ENCODE measurements at regions not wholly inside any gene's neighbourhood (a gene's known extent, or its start where the extent isn't known, plus 50 kb on each side); places are given as distances from the start of the nearest gene placed in this dataset.

GRCh38 chr3:124625074-124625473, 105.2 kb upstream of the UMPS start:
- no peaks in the 10 kb centered on the region for H3K9me3 ChIP-seq (ENCODE audit: severe bottlenecking)
- no peak for DNase-seq
- H3K4me3 ChIP-seq (ENCODE audit: low read depth, low read length), result no peak overlapping the region
- no peak overlapping the region for H3K27ac ChIP-seq
- no peaks in the 10 kb centered on the region for H3K27me3 ChIP-seq (ENCODE audit: insufficient read depth, low read depth, severe bottlenecking)
- H3K36me3 ChIP-seq, result no peaks in the 10 kb centered on the region
- no peak for TF ChIP-seq CTCF (IDR thresholded peaks at IDR 0.05; ENCODE audit: low read depth, low read length)

GRCh38 chr3:124627501-124627908, 102.7 kb upstream of the UMPS start:
- no peak for DNase-seq
- Histone ChIP-seq H3K36me3 (no peaks in the 10 kb centered on the region), H3K27ac (no peak overlapping the region), H3K4me3 (ENCODE audit: low read depth, low read length) (no peak overlapping the region), H3K27me3 (ENCODE audit: insufficient read depth, low read depth, severe bottlenecking) (no peaks in the 10 kb centered on the region), H3K9me3 (ENCODE audit: severe bottlenecking) (no peaks in the 10 kb centered on the region)
- TF ChIP-seq CTCF (IDR thresholded peaks at IDR 0.05; ENCODE audit: low read depth, low read length), result no peak

DNA sequence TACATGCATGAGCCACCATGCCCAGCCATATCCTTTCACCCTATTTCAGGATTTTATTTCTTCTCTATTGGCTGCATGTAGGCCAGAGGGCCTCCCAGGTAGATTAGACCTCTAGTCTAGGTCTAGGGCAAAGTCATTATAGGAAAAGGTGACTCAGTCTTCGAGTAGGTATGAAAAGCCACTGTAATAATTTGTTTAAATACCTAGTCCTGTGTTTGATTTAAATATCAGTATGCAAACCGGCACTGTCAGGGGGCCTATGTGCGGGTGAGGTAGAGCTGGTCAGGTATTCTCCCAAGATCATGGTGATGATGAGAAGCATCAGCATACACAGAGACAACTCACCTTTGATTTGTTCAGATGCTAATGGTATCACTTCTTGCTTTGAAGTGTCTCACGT, 101.4 kb upstream of the UMPS start:
- Histone ChIP-seq H3K36me3 (peaks cover 3% of the 10 kb centered on the region; the same call in 1 of the 2 replicates), H3K27me3 (ENCODE audit: insufficient read depth, low read depth, severe bottlenecking) (no peaks in the 10 kb centered on the region), H3K27ac (no peak overlapping the region), H3K4me3 (ENCODE audit: low read depth, low read length) (no peak overlapping the region), H3K9me3 (ENCODE audit: severe bottlenecking) (no peaks in the 10 kb centered on the region)
- no peak for DNase-seq
- TF ChIP-seq CTCF (IDR thresholded peaks at IDR 0.05; ENCODE audit: low read depth, low read length), result no peak

DNA sequence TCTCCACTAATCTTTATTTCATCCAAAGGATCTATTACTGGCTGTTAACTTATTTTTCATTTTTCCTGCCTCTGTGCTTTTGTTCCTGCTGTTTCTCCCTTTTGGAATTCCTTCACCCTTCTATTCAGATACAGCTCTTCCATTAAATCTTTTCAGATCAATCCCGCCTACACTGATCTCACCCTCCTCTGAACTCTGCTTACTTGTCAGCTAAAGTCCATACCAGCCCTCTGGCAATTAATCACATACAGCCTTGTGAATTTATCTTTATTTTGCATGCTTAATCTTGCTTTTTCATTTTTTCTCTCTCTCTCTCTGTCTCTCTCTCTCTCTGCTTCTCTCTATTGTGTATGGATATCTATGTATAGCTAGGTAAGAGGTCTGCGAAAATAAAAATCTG, 100.8 kb upstream of the UMPS start:
- DNase-seq, result no peak
- no peaks in the 10 kb centered on the region for H3K9me3 ChIP-seq (ENCODE audit: severe bottlenecking)
- no peaks in the 10 kb centered on the region for H3K27me3 ChIP-seq (ENCODE audit: insufficient read depth, low read depth, severe bottlenecking)
- TF ChIP-seq CTCF (IDR thresholded peaks at IDR 0.05; ENCODE audit: low read depth, low read length), result no peak
- peaks cover 3% of the 10 kb centered on the region for H3K36me3 ChIP-seq
- no peak overlapping the region for H3K27ac ChIP-seq
- no peak overlapping the region for H3K4me3 ChIP-seq (ENCODE audit: low read depth, low read length)

GRCh38 chr3:124630960-124631359, 99.3 kb upstream of the UMPS start:
- no peak for DNase-seq
- no peak for TF ChIP-seq CTCF (IDR thresholded peaks at IDR 0.05; ENCODE audit: low read depth, low read length)
- no peak overlapping the region for H3K27ac ChIP-seq
- no peak overlapping the region for H3K4me3 ChIP-seq (ENCODE audit: low read depth, low read length)
- H3K9me3 ChIP-seq (ENCODE audit: severe bottlenecking), result no peaks in the 10 kb centered on the region
- H3K27me3 ChIP-seq (ENCODE audit: insufficient read depth, low read depth, severe bottlenecking), result no peaks in the 10 kb centered on the region
- H3K36me3 ChIP-seq, result peaks cover 12% of the 10 kb centered on the region

GRCh38 chr3:124631727-124632126, 98.5 kb upstream of the UMPS start:
- no peak for DNase-seq
- peaks cover 13% of the 10 kb centered on the region for H3K36me3 ChIP-seq
- H3K27me3 ChIP-seq (ENCODE audit: insufficient read depth, low read depth, severe bottlenecking), result no peaks in the 10 kb centered on the region
- TF ChIP-seq CTCF (IDR thresholded peaks at IDR 0.05; ENCODE audit: low read depth, low read length), result no peak
- H3K4me3 ChIP-seq (ENCODE audit: low read depth, low read length), result no peak overlapping the region
- H3K27ac ChIP-seq, result no peak overlapping the region
- H3K9me3 ChIP-seq (ENCODE audit: severe bottlenecking), result no peaks in the 10 kb centered on the region
